Esophagus (tissue), 2 donors: ENCODE measurements at regions not wholly inside any gene's neighbourhood (a gene's known extent, or its start where the extent isn't known, plus 50 kb on each side); places are given as distances from the start of the nearest gene placed in this dataset.

Experiments
- H3K27ac ChIP-seq, 2 donors: one replicate each; pipeline ENCODE4 v1.5.1; 2013; ENCODE audit warnings: low read depth in 2 of 2, mild to moderate bottlenecking in 2 of 2, inconsistent platforms in 1 of 2, low read length in 1 of 2, moderate library complexity in 1 of 2
- H3K27me3 ChIP-seq, 2 donors: one replicate each; pipeline ENCODE4 v1.6.1; 2013; ENCODE audit warnings: low read length in 2 of 2, control low read depth in 1 of 2, mild to moderate bottlenecking in 1 of 2; ENCODE audit not compliant: insufficient read depth in 2 of 2, control insufficient read depth in 1 of 2
- H3K36me3 ChIP-seq, 2 donors: one replicate each; pipeline ENCODE4 v1.6.1; 2013; ENCODE audit warnings: low read length in 1 of 2; ENCODE audit not compliant: control insufficient read depth in 2 of 2, insufficient read depth in 2 of 2
- H3K4me1 ChIP-seq, 2 donors: one replicate each; pipeline ENCODE4 v1.6.1; 2013; ENCODE audit warnings: low read length in 1 of 2; ENCODE audit not compliant: control insufficient read depth in 2 of 2, insufficient read depth in 2 of 2
- H3K4me3 ChIP-seq, 2 donors: one replicate each; pipeline ENCODE4 v1.5.1; 2013; ENCODE audit warnings: low read length in 2 of 2, mild to moderate bottlenecking in 2 of 2, low read depth in 1 of 2, moderate library complexity in 1 of 2
- H3K9me3 ChIP-seq, 2 donors: one replicate each; pipeline ENCODE4 v1.6.1; 2013; ENCODE audit warnings: mild to moderate bottlenecking in 2 of 2, low read depth in 1 of 2, low read length in 1 of 2, moderate library complexity in 1 of 2; ENCODE audit not compliant: control insufficient read depth in 2 of 2, insufficient read depth in 1 of 2
- WGBS, 2 donors: extraction: QIAGEN DNeasy Blood & Tissue Kit; methylation state at CpG; one replicate each; pipeline ENCODE4 v1.1.7; 2013; 5-methylcytosine and 5-hydroxymethylcytosine counted together
- donor health status: healthy with polysubstance abuse.
- donor health status: Bipolar disorder and iron deficiency.

GRCh38 chr17:79330696-79331095 is 256.1 kb downstream of the ENGASE start:
- peaks cover 0 to 3% of the 10 kb centered on the region in 2 donors for H3K27me3 ChIP-seq
- no peak overlapping the region for H3K4me3 ChIP-seq
- H3K27ac ChIP-seq = no peak overlapping the region
- 68 to 74% methylated on average over 11 of the region's 11 CpGs for WGBS, 2 donors
- no peaks in the 10 kb centered on the region for H3K36me3 ChIP-seq
- H3K9me3 ChIP-seq = no peaks in the 10 kb centered on the region
- H3K4me1 ChIP-seq = no peaks in the 10 kb centered on the region

- no peaks in the 10 kb centered on the region for H3K36me3 ChIP-seq
- WGBS, 2 donors = 81 to 83% methylated on average over 8 of the region's 8 CpGs
Observed at GRCh38 chr17:79330229-79330628, 255.6 kb downstream of the ENGASE start.

GRCh38 chr17:79326814-79327213 is 252.2 kb downstream of the ENGASE start:
- no peaks in the 10 kb centered on the region for H3K27me3 ChIP-seq

More at GRCh38 chr17:79330229-79330628, 255.6 kb downstream of the ENGASE start:
- H3K4me1 ChIP-seq = no peaks in the 10 kb centered on the region
- H3K27ac ChIP-seq = no peak overlapping the region
- no peaks in the 10 kb centered on the region for H3K9me3 ChIP-seq
- H3K4me3 ChIP-seq = no peak overlapping the region
- peaks cover 0 to 3% of the 10 kb centered on the region in 2 donors for H3K27me3 ChIP-seq

GRCh38 chr17:79325709-79326430 is 251.2 kb downstream of the ENGASE start:
- WGBS, 2 donors = 26 to 31% methylated on average over 24 of the region's 24 CpGs
- no peak overlapping the region for H3K4me3 ChIP-seq
- H3K27me3 ChIP-seq = no peaks in the 10 kb centered on the region

More at GRCh38 chr17:79326814-79327213, 252.2 kb downstream of the ENGASE start:
- WGBS, 2 donors = 46 to 49% methylated on average over 2 of the region's 2 CpGs
- no peaks in the 10 kb centered on the region for H3K36me3 ChIP-seq
- H3K4me1 ChIP-seq = no peaks in the 10 kb centered on the region
- H3K9me3 ChIP-seq = no peaks in the 10 kb centered on the region
- no peak overlapping the region for H3K27ac ChIP-seq
- H3K4me3 ChIP-seq = no peak overlapping the region

GRCh38 chr17:79324194-79324593 is 249.6 kb downstream of the ENGASE start:
- no peaks in the 10 kb centered on the region for H3K36me3 ChIP-seq
- no peaks in the 10 kb centered on the region for H3K27me3 ChIP-seq
- H3K9me3 ChIP-seq = no peaks in the 10 kb centered on the region
- H3K27ac ChIP-seq = no peak overlapping the region
- 61 to 74% methylated on average over 5 of the region's 5 CpGs for WGBS, 2 donors
- no peak overlapping the region for H3K4me3 ChIP-seq
- no peaks in the 10 kb centered on the region for H3K4me1 ChIP-seq

More at GRCh38 chr17:79325709-79326430, 251.2 kb downstream of the ENGASE start:
- no peaks in the 10 kb centered on the region for H3K9me3 ChIP-seq
- H3K4me1 ChIP-seq = no peaks in the 10 kb centered on the region
- H3K27ac ChIP-seq = no peak overlapping the region
- H3K36me3 ChIP-seq = no peaks in the 10 kb centered on the region

GRCh38 chr17:79323566-79323965 is 248.9 kb downstream of the ENGASE start:
- Histone ChIP-seq H3K4me3 (no peak overlapping the region), H3K9me3 (no peaks in the 10 kb centered on the region), H3K27me3 (no peaks in the 10 kb centered on the region), H3K36me3 (no peaks in the 10 kb centered on the region), H3K27ac (no peak overlapping the region), H3K4me1 (no peaks in the 10 kb centered on the region)
- 75 to 79% methylated on average over 10 of the region's 10 CpGs for WGBS, 2 donors

- Histone ChIP-seq H3K27ac (no peak overlapping the region), H3K4me3 (no peak overlapping the region), H3K4me1 (no peaks in the 10 kb centered on the region), H3K9me3 (no peaks in the 10 kb centered on the region), H3K27me3 (no peaks in the 10 kb centered on the region), H3K36me3 (no peaks in the 10 kb centered on the region)
- WGBS, 2 donors = 68 to 69% methylated on average over 14 of the region's 14 CpGs
Observed at GRCh38 chr17:79322211-79323123, 247.8 kb downstream of the ENGASE start.

- H3K4me3 ChIP-seq = no peak overlapping the region
- WGBS, 2 donors = 53 to 64% methylated on average over 7 of the region's 7 CpGs
- H3K27me3 ChIP-seq = no peaks in the 10 kb centered on the region
- H3K4me1 ChIP-seq = peaks cover 0 to 3% of the 10 kb centered on the region in 2 donors
- H3K36me3 ChIP-seq = no peaks in the 10 kb centered on the region
- no peaks in the 10 kb centered on the region for H3K9me3 ChIP-seq
- no peak overlapping the region for H3K27ac ChIP-seq
Observed at GRCh38 chr17:79320331-79320730, 245.7 kb downstream of the ENGASE start.

GRCh38 chr17:79317916-79318315 is 243.3 kb downstream of the ENGASE start:
- Histone ChIP-seq H3K27ac (no peak overlapping the region), H3K4me3 (no peak overlapping the region), H3K9me3 (no peaks in the 10 kb centered on the region), H3K4me1 (peaks cover 0 to 3% of the 10 kb centered on the region in 2 donors), H3K27me3 (no peaks in the 10 kb centered on the region), H3K36me3 (no peaks in the 10 kb centered on the region)
- WGBS, 2 donors = 81 to 85% methylated on average over 5 of the region's 5 CpGs
